K562 (cell line): ENCODE measurements at regions not wholly inside any gene's neighbourhood (a gene's known extent, or its start where the extent isn't known, plus 50 kb on each side); places are given as distances from the start of the nearest gene placed in this dataset.

Source experiments
- ATAC-seq: fragments of 200-7000 bp; cut with Tn5 transposase; 3 replicates; pipeline ENCODE4 v1.9.1; 2020; ENCODE audit warnings: moderate library complexity
- BruUV-seq: library from RNA; stranded (reverse); fragments of 400-500 nt; replicated peaks from 2 replicates; lab custom pipeline; 2021; lab: Mats Ljungman, UMichigan
- CTCF ChIA-PET: fragments of 300-600 bp; formaldehyde crosslinking; extraction: SDS; loops from one replicate; lab custom pipeline; 2021; ENCODE audit warnings: low intra/inter-chr PET ratio; lab: Yijun Ruan, JAX
- POLR2A ChIA-PET: fragments of 300-600, 350-650 bp; sonication (Branson Sonifier 250); formaldehyde crosslinking; extraction: SDS; loops from one replicate; lab custom pipeline; 2021; ENCODE audit warnings: antibody characterized with exemption, inconsistent platforms; lab: Yijun Ruan, JAX
- DNase-seq, 4 experiments: peaks; one replicate each; pipeline versions ENCODE4 v3.0.0 to v3.0.0-alpha.2; 2011 to 2018; ENCODE audit warnings: low spot score in 3 of 4, mixed read lengths in 3 of 4; ENCODE audit errors: extremely low read depth in 1 of 4
- FAIRE-seq: peaks from 2 replicates; lab custom pipeline; 2011; peaks lifted over from hg19 to GRCh38; lab: Jason Lieb, UNC
- H2AFZ ChIP-seq: 2 replicates; pipeline ENCODE4 v1.6.0; 2011; ENCODE audit warnings: low read depth, low read length, control low read depth, inconsistent platforms
- H3K27ac ChIP-seq: fragments of 200-600 bp; 3 replicates; pipeline ENCODE4 v1.8.0; 2011; ENCODE audit warnings: low read depth, mild to moderate bottlenecking, control low read depth, inconsistent platforms, low read length, moderate library complexity, mixed read lengths; ENCODE audit errors: extremely low read depth
- H3K27me3 ChIP-seq, 2 experiments: fragments of 300-600 bp in 1 of 2; 2 replicates in 1 of 2; 3 replicates in 1 of 2; pipeline versions ENCODE4 v1.6.0 to v1.8.0; 2011; ENCODE audit warnings: inconsistent platforms in 2 of 2, low read length in 2 of 2, mild to moderate bottlenecking in 1 of 2, mixed read lengths in 1 of 2, moderate library complexity in 1 of 2; ENCODE audit not compliant: control insufficient read depth in 2 of 2, insufficient read depth in 2 of 2
- H3K36me3 ChIP-seq: fragments of 300-600 bp; 3 replicates; pipeline ENCODE4 v1.8.0; 2011; ENCODE audit warnings: mild to moderate bottlenecking, low read length, inconsistent platforms; ENCODE audit not compliant: control insufficient read depth, insufficient read depth
- H3K4me1 ChIP-seq, 2 experiments: fragments of 200-600 bp in 1 of 2; replicated peaks in 1 of 2; 2 replicates in 1 of 2; 3 replicates in 1 of 2; pipeline versions ENCODE4 v1.5.1 to v1.8.0; 2011; ENCODE audit warnings: inconsistent platforms in 2 of 2, low read length in 2 of 2, mild to moderate bottlenecking in 1 of 2, mixed read lengths in 1 of 2, moderate library complexity in 1 of 2; ENCODE audit not compliant: control insufficient read depth in 2 of 2, insufficient read depth in 2 of 2
- H3K4me2 ChIP-seq: 2 replicates; pipeline ENCODE4 v1.6.1; 2011; ENCODE audit warnings: low read length, control low read depth, inconsistent platforms, mixed read lengths; ENCODE audit not compliant: insufficient read depth
- H3K4me3 ChIP-seq: fragments of 200-600 bp; sonication (generic), shearing (Covaris generic); 2 replicates; pipeline ENCODE4 v1.5.1; 2016; ENCODE audit warnings: control low read depth, inconsistent platforms
- H3K79me2 ChIP-seq: fragments of 200-600 bp; 3 replicates; pipeline ENCODE4 v1.8.0; 2011; ENCODE audit warnings: low read length, inconsistent platforms; ENCODE audit not compliant: control insufficient read depth, insufficient read depth
- H3K9ac ChIP-seq, 2 experiments: 2 replicates each; pipeline versions ENCODE4 v1.6.0 to v1.6.1; 2011; ENCODE audit warnings: low read depth in 2 of 2, low read length in 2 of 2, control low read depth in 1 of 2, inconsistent platforms in 1 of 2, mild to moderate bottlenecking in 1 of 2, mixed read lengths in 1 of 2; ENCODE audit not compliant: insufficient read depth in 1 of 2
- H3K9me1 ChIP-seq: one replicate; pipeline ENCODE4 v1.6.0; 2011; ENCODE audit warnings: inconsistent platforms, mild to moderate bottlenecking, low read length, moderate library complexity; ENCODE audit not compliant: control insufficient read depth, insufficient read depth
- H3K9me3 ChIP-seq: replicated peaks from 2 replicates; pipeline ENCODE4 v1.5.1; 2011; ENCODE audit warnings: low read depth, low read length, inconsistent platforms; ENCODE audit not compliant: control insufficient read depth, insufficient read depth
- H4K20me1 ChIP-seq: replicated peaks from 2 replicates; pipeline ENCODE4 v1.6.1; 2011; ENCODE audit warnings: low read length, inconsistent platforms, mixed read lengths; ENCODE audit not compliant: control insufficient read depth, insufficient read depth
- ATF1 ChIP-seq, 2 experiments: fragments of 450-650 bp in 1 of 2; IDR thresholded peaks; 2 replicates each; pipeline ENCODE4 v1.6.1; 2016; ENCODE audit warnings: missing compliant biosample characterization in 1 of 2, missing genetic modification characterization in 1 of 2
- CHD4 ChIP-seq: fragments of 200-600 bp; sonication (generic); IDR thresholded peaks from 3 replicates; pipeline ENCODE4 v1.6.1; 2012; ENCODE audit warnings: low read depth, mild to moderate bottlenecking, mixed read lengths, low read length, inconsistent platforms; ENCODE audit not compliant: insufficient read depth, insufficient replicate concordance, poor library complexity, severe bottlenecking
- CSDE1 ChIP-seq, 2 experiments: fragments of 450-650 bp; IDR thresholded peaks; 2 replicates each; pipeline ENCODE4 v1.6.1; 2016; ENCODE audit warnings: mild to moderate bottlenecking in 1 of 2
- ETV5 ChIP-seq: sonication (generic); formaldehyde crosslinking; IDR thresholded peaks from 2 replicates; pipeline ENCODE4 v1.4.0; 2020; ENCODE audit warnings: low read depth, mild to moderate bottlenecking, missing genetic modification reagents
- PRPF4 ChIP-seq: fragments of 200-400 bp; formaldehyde crosslinking; IDR thresholded peaks from one replicate; pipeline ENCODE4 v1.6.1; 2017; ENCODE audit warnings: low read length, low read depth, mild to moderate bottlenecking; ENCODE audit not compliant: insufficient read depth, poor library complexity, severe bottlenecking
- SETDB1 ChIP-seq: IDR thresholded peaks from one replicate; pipeline ENCODE4 v1.6.1; 2012; ENCODE audit warnings: low read length, control low read depth, inconsistent platforms
- ZFX ChIP-seq: sonication (generic); formaldehyde crosslinking; IDR thresholded peaks from 2 replicates; pipeline ENCODE4 v1.8.0; 2022; ENCODE audit warnings: mild to moderate bottlenecking, missing genetic modification reagents, moderate library complexity
- ZNF174 ChIP-seq: fragments of 250-450 bp; sonication (Bioruptor Pico); IDR thresholded peaks from 2 replicates; pipeline ENCODE4 v1.4.0; 2020; ENCODE audit warnings: mild to moderate bottlenecking
- ZZZ3 ChIP-seq: fragments of 450-650 bp; IDR thresholded peaks from 2 replicates; pipeline ENCODE4 v1.6.1; 2016; ENCODE audit warnings: antibody characterized with exemption, mild to moderate bottlenecking, moderate library complexity
- WGBS: fragments of 100-300 bp; shearing (Covaris generic); methylation state at CpG from one replicate; pipeline ENCODE4 v1.1.6; 2016; ENCODE audit warnings: low coverage, mixed read lengths; ENCODE audit not compliant: insufficient coverage; ENCODE audit errors: missing lambda C conversion rate; 5-methylcytosine and 5-hydroxymethylcytosine counted together
- in situ Hi-C: fragments of 300-500 bp; cut with MboI; formaldehyde crosslinking; loops from 4 replicates; pipeline ENCODE4 v1.15.0; 2018; ENCODE audit warnings: inconsistent platforms, mixed read lengths
- intact Hi-C: fragments of 100-400 bp; cut with micrococcal nuclease; formaldehyde crosslinking; loops from 2 replicates; pipeline ENCODE4 v1.14.2; 2022
- TF ChIP-seq, protein P1 (sequence below), 2 experiments: fragments of 150-350 bp in 1 of 2; IDR thresholded peaks; 2 replicates each; pipeline ENCODE4 v1.6.1; 2012 to 2016; ENCODE audit warnings: low read depth in 2 of 2, low read length in 2 of 2, mild to moderate bottlenecking in 1 of 2, moderate library complexity in 1 of 2
- TF ChIP-seq, protein P2 (sequence below): fragments of 450-650 bp; IDR thresholded peaks from 2 replicates; pipeline ENCODE4 v1.6.1; 2018; ENCODE audit not compliant: partially characterized antibody
- TF ChIP-seq, protein P3 (sequence below): fragments of 450-650 bp; IDR thresholded peaks from 2 replicates; pipeline ENCODE4 v1.6.1; 2016; ENCODE audit warnings: low read depth, mild to moderate bottlenecking, moderate library complexity

DNA sequence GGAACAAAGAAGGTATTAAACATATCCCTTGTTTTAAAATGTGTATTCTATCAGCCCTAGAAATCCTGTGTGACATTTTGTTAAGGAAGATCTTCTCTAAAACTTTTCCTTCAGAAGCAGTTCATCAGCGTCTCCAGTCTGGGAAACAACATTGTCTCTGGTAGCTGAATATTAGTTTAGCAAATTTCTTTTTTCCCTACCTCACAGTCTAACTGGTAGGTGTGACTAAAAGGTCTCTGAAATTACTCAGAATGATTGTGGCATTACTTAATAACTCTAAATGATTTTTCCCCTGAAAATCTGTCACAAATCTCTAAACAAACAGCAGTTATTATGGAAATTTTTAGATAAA is 1044.8 kb downstream of the FLRT2 start (continued):
- TF ChIP-seq ZNF174 (CRISPR knock-in tag) (no peak), ETV5 (CRISPR knock-in tag) (no peak), CSDE1 (IDR thresholded peaks at IDR 0.05) (no peak), SETDB1 (no peak), CHD4 (no peak)
- TF ChIP-seq, protein P1, sequence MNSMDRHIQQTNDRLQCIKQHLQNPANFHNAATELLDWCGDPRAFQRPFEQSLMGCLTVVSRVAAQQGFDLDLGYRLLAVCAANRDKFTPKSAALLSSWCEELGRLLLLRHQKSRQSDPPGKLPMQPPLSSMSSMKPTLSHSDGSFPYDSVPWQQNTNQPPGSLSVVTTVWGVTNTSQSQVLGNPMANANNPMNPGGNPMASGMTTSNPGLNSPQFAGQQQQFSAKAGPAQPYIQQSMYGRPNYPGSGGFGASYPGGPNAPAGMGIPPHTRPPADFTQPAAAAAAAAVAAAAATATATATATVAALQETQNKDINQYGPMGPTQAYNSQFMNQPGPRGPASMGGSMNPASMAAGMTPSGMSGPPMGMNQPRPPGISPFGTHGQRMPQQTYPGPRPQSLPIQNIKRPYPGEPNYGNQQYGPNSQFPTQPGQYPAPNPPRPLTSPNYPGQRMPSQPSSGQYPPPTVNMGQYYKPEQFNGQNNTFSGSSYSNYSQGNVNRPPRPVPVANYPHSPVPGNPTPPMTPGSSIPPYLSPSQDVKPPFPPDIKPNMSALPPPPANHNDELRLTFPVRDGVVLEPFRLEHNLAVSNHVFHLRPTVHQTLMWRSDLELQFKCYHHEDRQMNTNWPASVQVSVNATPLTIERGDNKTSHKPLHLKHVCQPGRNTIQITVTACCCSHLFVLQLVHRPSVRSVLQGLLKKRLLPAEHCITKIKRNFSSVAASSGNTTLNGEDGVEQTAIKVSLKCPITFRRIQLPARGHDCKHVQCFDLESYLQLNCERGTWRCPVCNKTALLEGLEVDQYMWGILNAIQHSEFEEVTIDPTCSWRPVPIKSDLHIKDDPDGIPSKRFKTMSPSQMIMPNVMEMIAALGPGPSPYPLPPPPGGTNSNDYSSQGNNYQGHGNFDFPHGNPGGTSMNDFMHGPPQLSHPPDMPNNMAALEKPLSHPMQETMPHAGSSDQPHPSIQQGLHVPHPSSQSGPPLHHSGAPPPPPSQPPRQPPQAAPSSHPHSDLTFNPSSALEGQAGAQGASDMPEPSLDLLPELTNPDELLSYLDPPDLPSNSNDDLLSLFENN (IDR thresholded peaks at IDR 0.05; ENCODE audit: low read depth in 2 of 2, low read length in 2 of 2): no peak
- TF ChIP-seq, all 486 proteins: peak for 0

DNA sequence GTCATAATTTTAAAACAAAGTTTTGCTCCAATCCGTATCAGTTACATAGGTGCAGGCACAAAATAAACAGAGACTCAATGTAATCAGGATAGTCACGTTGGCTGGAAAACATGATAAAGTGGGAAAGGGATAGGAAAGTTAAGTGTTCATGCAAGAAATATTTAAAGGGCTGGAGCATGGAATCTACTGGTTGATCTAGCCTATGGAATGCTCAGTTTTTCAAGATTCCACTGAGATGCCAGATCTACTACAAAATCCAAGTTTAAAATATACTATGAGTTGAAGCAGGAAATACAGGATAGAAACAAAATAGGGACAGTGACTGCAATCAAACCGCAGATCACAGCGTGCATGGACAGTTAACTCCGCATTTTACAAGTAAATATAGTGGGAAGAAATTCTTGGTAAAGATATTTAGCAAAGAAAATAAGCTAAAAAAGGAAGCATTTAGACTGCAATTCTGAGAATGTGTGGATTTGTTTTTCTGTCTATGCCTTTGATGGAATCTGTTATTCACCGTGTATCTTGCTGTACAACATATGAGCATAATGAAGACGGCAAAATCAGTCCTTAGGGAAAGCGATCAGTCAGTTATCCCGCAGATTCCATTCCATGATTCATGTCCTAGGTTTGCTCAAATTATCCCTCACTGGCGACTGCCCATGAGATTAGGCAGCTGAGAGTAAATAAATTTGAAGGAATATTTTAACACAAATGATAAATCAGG is 1044.3 kb downstream of the FLRT2 start:
- 0% methylated on average over 9 of the region's 10 CpGs for WGBS
- Histone ChIP-seq H3K36me3 (no peaks in the 10 kb centered on the region), H3K4me3 (no peak overlapping the region), H3K9ac (no peak overlapping the region), H3K9me3 (no peaks in the 10 kb centered on the region), H4K20me1 (no peaks in the 10 kb centered on the region), H3K27ac (no peak overlapping the region), H3K79me2 (no peaks in the 10 kb centered on the region), H3K4me1 (no peaks in the 10 kb centered on the region), H3K27me3 (no peaks in the 10 kb centered on the region)
- in situ Hi-C loops: no loop called here
- no peak for DNase-seq
- CTCF ChIA-PET: no interaction called here
- FAIRE-seq: no peak
- POLR2A ChIA-PET: no interaction called here
- TF ChIP-seq, protein P2, sequence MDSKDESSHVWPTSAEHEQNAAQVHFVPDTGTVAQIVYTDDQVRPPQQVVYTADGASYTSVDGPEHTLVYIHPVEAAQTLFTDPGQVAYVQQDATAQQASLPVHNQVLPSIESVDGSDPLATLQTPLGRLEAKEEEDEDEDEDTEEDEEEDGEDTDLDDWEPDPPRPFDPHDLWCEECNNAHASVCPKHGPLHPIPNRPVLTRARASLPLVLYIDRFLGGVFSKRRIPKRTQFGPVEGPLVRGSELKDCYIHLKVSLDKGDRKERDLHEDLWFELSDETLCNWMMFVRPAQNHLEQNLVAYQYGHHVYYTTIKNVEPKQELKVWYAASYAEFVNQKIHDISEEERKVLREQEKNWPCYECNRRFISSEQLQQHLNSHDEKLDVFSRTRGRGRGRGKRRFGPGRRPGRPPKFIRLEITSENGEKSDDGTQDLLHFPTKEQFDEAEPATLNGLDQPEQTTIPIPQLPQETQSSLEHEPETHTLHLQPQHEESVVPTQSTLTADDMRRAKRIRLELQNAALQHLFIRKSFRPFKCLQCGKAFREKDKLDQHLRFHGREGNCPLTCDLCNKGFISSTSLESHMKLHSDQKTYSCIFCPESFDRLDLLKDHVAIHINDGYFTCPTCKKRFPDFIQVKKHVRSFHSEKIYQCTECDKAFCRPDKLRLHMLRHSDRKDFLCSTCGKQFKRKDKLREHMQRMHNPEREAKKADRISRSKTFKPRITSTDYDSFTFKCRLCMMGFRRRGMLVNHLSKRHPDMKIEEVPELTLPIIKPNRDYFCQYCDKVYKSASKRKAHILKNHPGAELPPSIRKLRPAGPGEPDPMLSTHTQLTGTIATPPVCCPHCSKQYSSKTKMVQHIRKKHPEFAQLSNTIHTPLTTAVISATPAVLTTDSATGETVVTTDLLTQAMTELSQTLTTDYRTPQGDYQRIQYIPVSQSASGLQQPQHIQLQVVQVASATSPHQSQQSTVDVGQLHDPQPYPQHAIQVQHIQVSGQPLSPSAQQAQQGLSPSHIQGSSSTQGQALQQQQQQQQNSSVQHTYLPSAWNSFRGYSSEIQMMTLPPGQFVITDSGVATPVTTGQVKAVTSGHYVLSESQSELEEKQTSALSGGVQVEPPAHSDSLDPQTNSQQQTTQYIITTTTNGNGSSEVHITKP: no peak
- TF ChIP-seq ZFX (CRISPR knock-in tag) (no peak), ZZZ3 (no peak), PRPF4 (no peak), ATF1 (CRISPR knock-in tag; IDR thresholded peaks at IDR 0.05) (no peak), ATF1 (tag; IDR thresholded peaks at IDR 0.05) (no peak)
- TF ChIP-seq, protein P3, sequence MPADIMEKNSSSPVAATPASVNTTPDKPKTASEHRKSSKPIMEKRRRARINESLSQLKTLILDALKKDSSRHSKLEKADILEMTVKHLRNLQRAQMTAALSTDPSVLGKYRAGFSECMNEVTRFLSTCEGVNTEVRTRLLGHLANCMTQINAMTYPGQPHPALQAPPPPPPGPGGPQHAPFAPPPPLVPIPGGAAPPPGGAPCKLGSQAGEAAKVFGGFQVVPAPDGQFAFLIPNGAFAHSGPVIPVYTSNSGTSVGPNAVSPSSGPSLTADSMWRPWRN: no peak
- TF ChIP-seq, all 486 proteins: peak for 0
- Histone ChIP-seq H3K4me2 (no peak overlapping the region), H2AFZ (no peak overlapping the region), H3K9me1 (no peaks in the 10 kb centered on the region)
- no TSS peak for BruUV-seq
- intact Hi-C loops: no loop called here
- no peak for ATAC-seq
